ENCODE measurements at regions not wholly inside any gene's neighbourhood (a gene's known extent, or its start where the extent isn't known, plus 50 kb on each side); places are given as distances from the start of the nearest gene placed in this dataset.

DNA sequence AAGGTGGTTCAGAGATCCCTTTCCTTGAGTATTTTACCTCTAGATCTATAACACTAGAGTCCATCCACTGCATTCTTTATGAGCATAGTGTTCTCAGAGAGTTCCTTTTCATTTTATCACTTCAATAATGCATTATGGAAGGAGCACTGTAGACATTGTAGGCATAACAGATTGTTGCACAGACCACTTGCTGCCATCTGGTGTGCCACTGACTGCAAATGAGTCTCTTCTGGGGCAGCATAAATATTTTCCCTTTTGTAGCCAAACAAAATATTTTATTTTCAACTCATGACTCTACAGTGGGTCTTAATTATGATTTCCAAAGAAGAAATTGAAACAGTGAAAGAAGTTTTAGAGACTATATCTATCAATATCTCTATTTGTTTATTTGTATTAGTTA is 290.4 kb downstream of the OLFM3 start:
- TF ChIP-seq, protein P1, sequence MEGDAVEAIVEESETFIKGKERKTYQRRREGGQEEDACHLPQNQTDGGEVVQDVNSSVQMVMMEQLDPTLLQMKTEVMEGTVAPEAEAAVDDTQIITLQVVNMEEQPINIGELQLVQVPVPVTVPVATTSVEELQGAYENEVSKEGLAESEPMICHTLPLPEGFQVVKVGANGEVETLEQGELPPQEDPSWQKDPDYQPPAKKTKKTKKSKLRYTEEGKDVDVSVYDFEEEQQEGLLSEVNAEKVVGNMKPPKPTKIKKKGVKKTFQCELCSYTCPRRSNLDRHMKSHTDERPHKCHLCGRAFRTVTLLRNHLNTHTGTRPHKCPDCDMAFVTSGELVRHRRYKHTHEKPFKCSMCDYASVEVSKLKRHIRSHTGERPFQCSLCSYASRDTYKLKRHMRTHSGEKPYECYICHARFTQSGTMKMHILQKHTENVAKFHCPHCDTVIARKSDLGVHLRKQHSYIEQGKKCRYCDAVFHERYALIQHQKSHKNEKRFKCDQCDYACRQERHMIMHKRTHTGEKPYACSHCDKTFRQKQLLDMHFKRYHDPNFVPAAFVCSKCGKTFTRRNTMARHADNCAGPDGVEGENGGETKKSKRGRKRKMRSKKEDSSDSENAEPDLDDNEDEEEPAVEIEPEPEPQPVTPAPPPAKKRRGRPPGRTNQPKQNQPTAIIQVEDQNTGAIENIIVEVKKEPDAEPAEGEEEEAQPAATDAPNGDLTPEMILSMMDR (IDR thresholded peaks at IDR 0.05; ENCODE audit: insufficient read depth, low read depth, low read length, missing control alignments): no peak
- DNase-seq (ENCODE audit: low read depth): no peak
- no peak overlapping the region for H3K4me3 ChIP-seq (ENCODE audit: low read length)

DNA sequence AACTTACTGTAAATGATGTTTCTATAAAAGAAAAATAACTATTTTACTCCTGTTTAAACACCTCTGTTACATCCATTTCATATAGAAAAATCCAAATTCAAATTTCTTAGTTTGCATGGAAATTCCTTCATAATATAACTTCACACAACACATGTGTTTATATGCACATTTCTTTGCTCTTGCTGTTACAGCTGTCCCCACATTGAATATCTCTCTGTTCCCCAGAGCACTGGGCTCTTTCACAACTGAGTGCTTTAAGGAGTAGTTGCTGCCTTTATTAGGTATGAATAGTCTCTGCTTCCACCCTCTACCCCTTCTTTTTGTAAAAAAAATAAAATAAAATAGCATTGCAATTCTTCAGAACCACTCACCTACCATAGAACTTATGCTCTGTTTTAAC is 287.0 kb downstream of the OLFM3 start:
- TF ChIP-seq, protein P1 (IDR thresholded peaks at IDR 0.05; ENCODE audit: insufficient read depth, low read depth, low read length, missing control alignments): no peak
- DNase-seq (ENCODE audit: low read depth): no peak
- no peak overlapping the region for H3K4me3 ChIP-seq (ENCODE audit: low read length)

DNA sequence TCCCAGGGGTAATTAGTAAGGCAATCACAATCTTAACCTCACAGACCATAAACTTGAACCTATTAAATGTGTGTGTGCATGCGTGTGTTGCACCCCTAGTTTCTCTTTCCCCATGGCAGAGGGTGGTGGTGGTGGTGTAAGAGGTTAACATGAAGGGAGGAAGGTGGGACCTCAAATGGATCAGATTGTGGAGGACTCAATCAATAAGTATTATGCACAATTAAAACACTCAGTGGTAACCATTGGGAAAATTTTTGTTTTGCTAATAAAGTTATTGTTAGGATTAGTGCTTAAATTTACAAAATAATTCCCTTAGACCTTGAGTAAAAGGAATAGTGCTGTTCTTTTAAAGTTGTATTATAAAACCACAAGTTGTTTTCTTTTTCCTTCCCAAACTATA is 283.0 kb downstream of the OLFM3 start:
- TF ChIP-seq, protein P1 (IDR thresholded peaks at IDR 0.05; ENCODE audit: insufficient read depth, low read depth, low read length, missing control alignments): no peak
- DNase-seq (ENCODE audit: low read depth): no peak
- no peak overlapping the region for H3K4me3 ChIP-seq (ENCODE audit: low read length)

DNA sequence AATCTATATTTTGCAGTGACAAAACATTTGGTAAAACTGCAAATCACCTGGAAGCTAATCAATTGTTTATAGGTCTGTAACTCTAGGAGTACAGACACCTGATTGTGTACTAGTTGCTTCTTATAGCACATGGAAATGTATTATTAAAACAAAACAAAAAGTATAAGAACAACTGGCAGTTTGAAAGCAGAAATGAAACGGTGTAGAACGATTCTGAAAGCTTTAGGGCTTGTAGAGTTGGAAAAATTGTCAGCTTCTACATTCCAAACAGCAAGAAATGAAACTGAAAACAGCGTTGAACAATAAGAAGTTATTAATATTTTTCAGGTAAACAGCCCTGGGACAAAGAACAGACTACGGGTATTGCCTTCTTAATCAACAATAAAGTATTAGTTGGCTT is 273.3 kb downstream of the OLFM3 start:
- DNase-seq (ENCODE audit: low read depth): no peak
- no peak overlapping the region for H3K4me3 ChIP-seq (ENCODE audit: low read length)
- TF ChIP-seq, protein P1 (IDR thresholded peaks at IDR 0.05; ENCODE audit: insufficient read depth, low read depth, low read length, missing control alignments): no peak

DNA sequence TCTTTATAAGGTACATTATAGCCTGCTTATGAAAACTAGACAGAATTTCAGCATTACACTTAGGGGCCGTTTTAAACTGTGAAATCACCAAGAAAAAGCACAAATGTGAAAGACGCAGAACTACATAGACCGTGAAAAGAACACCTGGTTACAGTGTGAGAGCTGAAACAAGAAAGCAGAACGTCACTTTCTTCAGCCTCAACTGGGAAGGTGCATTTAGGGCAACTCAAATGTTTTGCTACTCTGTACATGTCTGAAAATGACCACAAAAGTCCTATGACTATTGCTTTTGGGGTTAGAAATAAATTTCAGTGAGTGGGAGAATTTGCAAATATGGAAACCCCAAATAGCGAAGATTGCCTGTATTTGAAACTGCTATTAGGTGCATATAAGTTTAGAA is 268.7 kb downstream of the OLFM3 start:
- H3K4me3 ChIP-seq (ENCODE audit: low read length): no peak overlapping the region
- no peak for DNase-seq (ENCODE audit: low read depth)
- TF ChIP-seq, protein P1 (IDR thresholded peaks at IDR 0.05; ENCODE audit: insufficient read depth, low read depth, low read length, missing control alignments): no peak

DNA sequence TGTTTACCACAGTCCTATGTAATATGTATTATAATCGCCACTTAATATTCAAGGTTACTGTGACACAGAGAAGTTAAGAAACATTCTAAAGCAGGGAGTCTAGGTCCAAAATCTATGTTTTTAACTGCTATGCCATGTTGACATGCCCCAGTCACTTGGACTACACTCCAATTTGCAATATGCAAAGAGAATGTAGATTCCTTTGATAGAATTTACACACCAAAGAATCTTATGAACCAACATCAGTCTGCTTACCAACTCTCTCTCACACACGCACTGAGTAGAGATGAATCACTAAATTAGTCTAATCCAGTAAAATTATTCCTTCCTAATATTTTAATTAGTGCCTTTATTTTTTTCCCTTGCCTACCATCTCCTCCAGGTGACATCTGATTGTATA is 266.2 kb downstream of the OLFM3 start:
- no peak for DNase-seq (ENCODE audit: low read depth)
- TF ChIP-seq, protein P1 (IDR thresholded peaks at IDR 0.05; ENCODE audit: insufficient read depth, low read depth, low read length, missing control alignments): no peak
- no peak overlapping the region for H3K4me3 ChIP-seq (ENCODE audit: low read length)

DNA sequence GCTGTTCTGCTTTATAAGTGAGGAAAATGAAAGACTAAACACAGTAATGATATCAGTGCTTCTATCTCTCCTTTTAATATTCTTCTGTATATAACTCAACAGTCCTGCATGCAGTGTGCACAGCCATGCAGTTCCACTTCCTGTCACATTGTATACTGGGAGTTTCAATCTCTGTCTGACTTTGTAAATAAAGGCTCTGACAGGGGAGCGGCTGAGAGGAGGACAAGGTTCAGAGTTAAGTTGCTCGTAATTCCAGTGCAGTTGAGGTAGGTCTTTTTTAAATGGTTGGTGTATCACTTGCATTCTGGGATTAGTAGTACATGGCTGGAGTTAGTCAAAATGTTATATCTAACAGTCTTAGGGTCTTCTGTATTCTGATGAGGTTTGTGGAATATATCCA is 264.5 kb downstream of the OLFM3 start:
- no peak for DNase-seq (ENCODE audit: low read depth)
- H3K4me3 ChIP-seq (ENCODE audit: low read length): no peak overlapping the region
- TF ChIP-seq, protein P1 (IDR thresholded peaks at IDR 0.05; ENCODE audit: insufficient read depth, low read depth, low read length, missing control alignments): no peak
